ENCODE measurements at regions not wholly inside any gene's neighbourhood (a gene's known extent, or its start where the extent isn't known, plus 50 kb on each side); places are given as distances from the start of the nearest gene placed in this dataset.
"Not testable (repeated sequence)": the region's sequence is repeated elsewhere in the genome, so short reads cannot be mapped to it uniquely, and the experiment has no call there.

DNA sequence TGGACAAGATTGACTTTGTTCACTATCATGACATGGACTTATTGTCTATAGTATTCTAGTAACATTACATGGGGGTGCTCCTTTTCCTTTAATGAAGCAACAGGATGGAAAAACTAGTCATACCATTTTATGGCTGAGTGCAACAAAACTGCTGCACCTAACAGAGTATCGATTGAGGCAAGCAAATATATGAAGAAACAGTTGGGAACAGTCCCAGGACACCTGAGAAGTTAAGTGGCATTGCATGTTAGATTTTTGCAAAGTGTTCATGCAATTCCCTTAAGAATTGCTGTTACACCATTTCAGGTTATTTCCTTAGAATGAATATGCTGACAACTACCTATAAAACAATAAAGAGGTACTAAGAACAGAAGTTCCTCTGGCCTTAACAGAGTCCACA, 541.5 kb upstream of the ANO3 start:
- in situ Hi-C loops (cut with HindIII; ENCODE audit: low sequenced_read_pairs), result no loop called here
- DNase-seq (ENCODE audit: low read depth, low spot score), result no peak
- TF ChIP-seq, protein P1, sequence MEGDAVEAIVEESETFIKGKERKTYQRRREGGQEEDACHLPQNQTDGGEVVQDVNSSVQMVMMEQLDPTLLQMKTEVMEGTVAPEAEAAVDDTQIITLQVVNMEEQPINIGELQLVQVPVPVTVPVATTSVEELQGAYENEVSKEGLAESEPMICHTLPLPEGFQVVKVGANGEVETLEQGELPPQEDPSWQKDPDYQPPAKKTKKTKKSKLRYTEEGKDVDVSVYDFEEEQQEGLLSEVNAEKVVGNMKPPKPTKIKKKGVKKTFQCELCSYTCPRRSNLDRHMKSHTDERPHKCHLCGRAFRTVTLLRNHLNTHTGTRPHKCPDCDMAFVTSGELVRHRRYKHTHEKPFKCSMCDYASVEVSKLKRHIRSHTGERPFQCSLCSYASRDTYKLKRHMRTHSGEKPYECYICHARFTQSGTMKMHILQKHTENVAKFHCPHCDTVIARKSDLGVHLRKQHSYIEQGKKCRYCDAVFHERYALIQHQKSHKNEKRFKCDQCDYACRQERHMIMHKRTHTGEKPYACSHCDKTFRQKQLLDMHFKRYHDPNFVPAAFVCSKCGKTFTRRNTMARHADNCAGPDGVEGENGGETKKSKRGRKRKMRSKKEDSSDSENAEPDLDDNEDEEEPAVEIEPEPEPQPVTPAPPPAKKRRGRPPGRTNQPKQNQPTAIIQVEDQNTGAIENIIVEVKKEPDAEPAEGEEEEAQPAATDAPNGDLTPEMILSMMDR (IDR thresholded peaks at IDR 0.05; ENCODE audit: low read depth, low read length), result no peak
- no peak overlapping the region for H3K4me3 ChIP-seq (ENCODE audit: low read depth, low read length)

DNA sequence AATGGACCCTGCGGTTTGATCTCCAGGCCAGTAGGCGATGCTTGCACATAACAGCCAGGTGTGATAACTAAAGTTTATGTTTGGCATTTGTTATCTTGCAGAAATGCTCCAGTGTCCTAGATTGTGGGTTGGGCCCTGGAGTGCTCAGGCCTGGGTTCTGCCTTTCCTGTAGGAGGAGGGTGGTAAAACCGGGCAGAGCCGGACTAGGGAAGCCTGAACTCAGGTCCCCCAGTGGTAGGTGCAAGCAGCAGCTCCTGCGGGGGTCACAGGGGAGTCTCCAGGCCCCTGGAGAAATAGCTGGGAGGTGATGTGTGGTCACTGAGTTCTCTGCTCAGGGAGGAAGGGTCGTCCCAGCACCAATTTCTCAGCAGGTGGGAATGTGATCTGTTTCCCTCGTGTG, 538.3 kb upstream of the ANO3 start:
- in situ Hi-C loops (cut with HindIII; ENCODE audit: low sequenced_read_pairs), result no loop called here
- TF ChIP-seq, protein P1 (IDR thresholded peaks at IDR 0.05; ENCODE audit: low read depth, low read length), result no peak
- H3K4me3 ChIP-seq (ENCODE audit: low read depth, low read length), result no peak overlapping the region
- DNase-seq (ENCODE audit: low read depth, low spot score), result no peak

DNA sequence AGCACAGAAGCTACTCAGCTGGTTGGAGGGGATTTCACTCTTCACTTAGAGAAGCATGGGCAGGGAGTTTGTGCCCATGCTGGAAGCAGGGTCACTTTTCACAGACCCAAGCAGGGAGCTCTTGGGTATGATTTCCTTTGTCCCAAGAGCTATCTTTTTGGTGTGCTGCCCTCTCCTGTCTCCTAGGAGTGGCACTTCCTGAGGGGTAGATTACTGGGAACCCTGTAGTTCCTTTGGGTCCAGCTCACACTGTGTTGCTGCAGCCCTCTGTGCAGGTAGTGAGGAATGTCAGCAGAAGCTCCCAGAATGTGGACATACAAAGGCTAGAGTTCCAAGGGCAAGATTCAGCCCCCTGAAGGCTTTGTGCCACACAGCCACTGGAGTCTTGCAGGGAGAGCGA, 537.1 kb upstream of the ANO3 start:
- no peak for DNase-seq (ENCODE audit: low read depth, low spot score)
- H3K4me3 ChIP-seq (ENCODE audit: low read depth, low read length), result no peak overlapping the region
- in situ Hi-C loops (cut with HindIII; ENCODE audit: low sequenced_read_pairs), result no loop called here
- TF ChIP-seq, protein P1 (IDR thresholded peaks at IDR 0.05; ENCODE audit: low read depth, low read length), result no peak

DNA sequence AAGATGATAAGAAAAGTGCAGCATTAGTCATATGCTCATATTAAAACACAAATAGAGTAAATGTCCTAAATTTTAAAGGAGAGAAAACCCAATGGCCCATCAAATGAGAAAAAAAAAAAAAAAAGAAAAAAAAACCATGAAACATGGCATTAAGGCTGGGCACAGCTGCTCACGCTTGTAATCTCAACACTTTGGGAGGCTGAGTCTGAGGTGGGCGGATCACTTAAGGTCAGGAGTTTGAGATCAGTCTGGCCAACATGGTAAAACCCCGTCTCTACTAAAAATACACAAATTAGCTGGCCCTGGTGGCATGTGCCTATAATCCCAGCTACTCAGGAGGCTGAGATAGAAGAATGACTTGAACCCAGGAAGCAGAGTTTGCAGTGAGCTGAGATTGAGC, 515.5 kb upstream of the ANO3 start:
- H3K4me3 ChIP-seq (ENCODE audit: low read depth, low read length), result no peak overlapping the region
- DNase-seq (ENCODE audit: low read depth, low spot score), result no peak
- in situ Hi-C loops (cut with HindIII; ENCODE audit: low sequenced_read_pairs), result no loop called here
- TF ChIP-seq, protein P1 (IDR thresholded peaks at IDR 0.05; ENCODE audit: low read depth, low read length), result no peak

DNA sequence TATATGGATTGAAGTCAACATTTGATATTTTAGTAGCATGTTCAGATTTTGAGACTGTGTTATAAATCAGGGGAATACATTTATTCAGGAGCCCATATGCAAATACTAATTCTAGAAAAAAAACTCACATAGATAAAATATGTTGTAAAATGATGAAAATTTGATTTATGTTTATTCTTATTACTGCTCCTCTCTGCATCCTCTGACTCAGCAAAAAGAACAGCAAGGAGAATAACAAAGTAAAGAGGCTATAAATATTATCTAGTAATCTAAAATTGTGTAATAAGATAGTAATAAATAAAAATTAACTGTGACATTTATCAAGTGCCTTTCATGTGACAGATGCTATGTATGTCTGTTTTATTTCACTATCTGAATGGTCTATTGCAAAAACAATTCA, 507.2 kb upstream of the ANO3 start:
- TF ChIP-seq, protein P1 (IDR thresholded peaks at IDR 0.05; ENCODE audit: low read depth, low read length), result no peak
- no peak overlapping the region for H3K4me3 ChIP-seq (ENCODE audit: low read depth, low read length)
- no peak for DNase-seq (ENCODE audit: low read depth, low spot score)
- in situ Hi-C loops (cut with HindIII; ENCODE audit: low sequenced_read_pairs), result no loop called here

DNA sequence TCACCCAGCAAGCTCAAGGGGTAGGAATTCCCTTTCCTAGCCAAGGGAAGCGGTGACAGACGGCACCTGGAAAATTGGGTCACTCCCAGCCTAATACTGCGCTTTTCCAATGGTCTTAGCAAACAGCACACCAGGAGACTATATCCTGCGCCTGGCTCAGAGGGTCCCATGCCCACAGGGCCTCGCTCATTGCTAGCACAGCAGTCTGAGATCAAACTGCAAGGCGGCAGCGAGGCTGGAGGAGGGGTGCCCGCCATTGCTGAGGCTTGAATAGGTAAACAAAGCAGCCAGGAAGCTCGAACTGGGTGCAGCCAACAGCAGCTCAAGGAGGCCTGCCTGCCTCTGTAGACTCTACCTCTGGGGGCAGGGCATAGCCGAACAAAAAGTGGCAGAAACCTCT, 500.4 kb upstream of the ANO3 start:
- H3K4me3 ChIP-seq (ENCODE audit: low read depth, low read length); DNase-seq (ENCODE audit: low read depth, low spot score); in situ Hi-C loops (cut with HindIII; ENCODE audit: low sequenced_read_pairs): not testable (repeated sequence)

DNA sequence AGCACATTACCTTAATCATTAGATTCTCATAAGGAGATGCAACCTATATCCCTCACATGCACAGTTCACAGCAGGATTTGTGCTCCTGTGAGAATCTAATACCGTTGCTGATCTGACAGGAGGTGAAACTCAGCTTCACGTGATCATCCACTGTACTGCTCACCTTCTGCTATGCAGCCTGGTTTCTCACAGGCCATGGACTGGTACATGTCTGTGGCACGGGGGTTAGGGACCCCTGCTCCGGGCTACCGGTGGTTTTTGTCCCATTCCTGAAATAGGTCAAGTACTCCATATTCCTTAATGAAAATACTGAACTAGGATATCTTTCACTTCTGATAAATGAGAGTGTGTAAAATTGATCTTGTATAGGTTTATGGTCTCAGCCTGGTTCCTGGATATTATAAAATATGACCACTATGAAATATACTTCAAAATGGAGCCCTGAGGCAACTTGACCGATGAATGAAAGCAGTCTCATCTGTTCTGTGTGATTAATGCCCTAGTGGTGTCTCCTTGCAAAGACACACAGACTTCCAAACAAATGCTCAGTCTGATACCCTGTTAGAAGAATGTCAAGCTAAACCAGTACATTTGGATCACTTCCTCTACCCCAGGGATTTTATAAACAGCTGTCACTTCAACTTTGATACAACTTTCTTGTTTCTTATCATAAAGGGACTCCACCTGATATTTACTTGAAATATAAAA, 492.9 kb upstream of the ANO3 start:
- in situ Hi-C loops (cut with HindIII; ENCODE audit: low sequenced_read_pairs), result no loop called here
- TF ChIP-seq, protein P1 (IDR thresholded peaks at IDR 0.05; ENCODE audit: low read depth, low read length), result no peak
- no peak overlapping the region for H3K4me3 ChIP-seq (ENCODE audit: low read depth, low read length)
- no peak for DNase-seq (ENCODE audit: low read depth, low spot score)

Measured in astrocyte of the spinal cord (primary cell).